GM18520 (cell line): ENCODE measurements at regions not wholly inside any gene's neighbourhood (a gene's known extent, or its start where the extent isn't known, plus 50 kb on each side); places are given as distances from the start of the nearest gene placed in this dataset.
"Not testable (repeated sequence)": the region's sequence is repeated elsewhere in the genome, so short reads cannot be mapped to it uniquely, and the experiment has no call there.

Source experiments
- ATAC-seq: cut with Tn5 transposase; IDR thresholded peaks from one replicate; pipeline ENCODE4 v1.9.1; 2021; ENCODE audit not compliant: unreplicated experiment

DNA sequence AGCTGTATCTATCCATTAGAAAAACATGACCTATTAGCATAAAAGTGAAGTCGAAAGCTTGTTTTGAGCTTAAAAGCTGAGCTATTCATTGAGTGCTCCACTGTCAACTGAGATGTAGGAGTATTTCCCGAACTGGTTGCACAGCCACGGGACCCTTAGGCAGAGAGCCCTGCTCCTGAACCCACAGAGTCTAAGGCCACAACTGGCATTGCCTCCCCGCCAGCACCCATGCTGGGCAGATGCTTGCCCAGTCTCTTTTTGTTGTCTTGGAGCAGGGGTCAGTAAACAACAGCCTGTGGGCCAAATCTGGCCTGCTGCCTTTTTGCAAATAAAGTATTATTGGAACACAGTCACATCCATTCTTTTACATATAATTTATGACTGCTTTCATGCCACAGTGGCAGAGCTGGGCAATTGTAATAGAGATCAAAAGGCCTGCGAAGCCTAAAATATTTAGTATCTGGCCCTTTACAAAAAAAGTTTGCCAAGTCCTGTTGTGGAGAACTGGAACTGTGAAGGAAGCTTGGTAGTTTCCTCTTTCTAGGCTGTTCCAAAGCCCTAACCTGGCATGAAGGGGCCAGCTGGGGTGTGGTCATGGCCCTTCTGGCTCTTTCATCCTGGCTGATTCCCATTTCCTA is 58.4 kb upstream of the WAPL start:
- ATAC-seq, result no peak

DNA sequence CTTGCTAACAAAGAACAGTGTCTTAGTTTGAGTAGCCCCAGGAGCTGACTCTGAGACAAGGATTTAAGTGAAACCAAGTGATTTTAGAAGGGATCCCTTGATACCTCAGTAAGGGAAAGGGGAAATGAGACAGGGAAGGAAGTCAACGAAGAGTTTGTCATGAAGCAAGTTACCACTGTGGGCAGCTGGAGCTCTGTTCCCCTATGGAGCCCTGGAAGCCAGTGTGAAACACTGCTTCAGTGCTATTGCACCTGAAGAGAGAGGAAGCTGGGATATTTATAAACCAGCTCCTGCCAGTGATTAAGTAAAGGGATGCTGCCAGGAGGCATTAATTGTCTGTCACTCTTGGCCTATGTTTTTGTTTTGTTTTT is 58.9 kb upstream of the WAPL start:
- no peak for ATAC-seq

DNA sequence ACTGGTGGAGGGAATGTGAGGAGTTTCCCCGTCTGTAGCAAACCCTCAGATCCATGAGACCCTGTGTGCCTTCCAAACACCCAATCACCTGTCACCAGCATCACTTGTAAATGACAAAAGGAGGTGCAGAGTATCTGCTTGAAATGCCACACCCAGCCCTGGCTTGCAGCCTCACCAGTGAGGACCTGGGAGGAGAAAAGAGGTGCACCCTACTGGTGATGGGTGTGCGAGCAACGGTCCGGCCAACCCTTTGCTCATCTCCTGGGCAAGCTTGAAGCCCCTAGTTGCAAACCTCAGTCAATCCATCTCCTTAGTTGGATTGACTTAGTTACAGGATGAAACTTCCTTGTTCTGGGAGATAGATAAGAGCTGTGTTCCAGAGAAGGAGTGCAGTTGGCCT is 62.4 kb upstream of the WAPL start:
- no peak for ATAC-seq

DNA sequence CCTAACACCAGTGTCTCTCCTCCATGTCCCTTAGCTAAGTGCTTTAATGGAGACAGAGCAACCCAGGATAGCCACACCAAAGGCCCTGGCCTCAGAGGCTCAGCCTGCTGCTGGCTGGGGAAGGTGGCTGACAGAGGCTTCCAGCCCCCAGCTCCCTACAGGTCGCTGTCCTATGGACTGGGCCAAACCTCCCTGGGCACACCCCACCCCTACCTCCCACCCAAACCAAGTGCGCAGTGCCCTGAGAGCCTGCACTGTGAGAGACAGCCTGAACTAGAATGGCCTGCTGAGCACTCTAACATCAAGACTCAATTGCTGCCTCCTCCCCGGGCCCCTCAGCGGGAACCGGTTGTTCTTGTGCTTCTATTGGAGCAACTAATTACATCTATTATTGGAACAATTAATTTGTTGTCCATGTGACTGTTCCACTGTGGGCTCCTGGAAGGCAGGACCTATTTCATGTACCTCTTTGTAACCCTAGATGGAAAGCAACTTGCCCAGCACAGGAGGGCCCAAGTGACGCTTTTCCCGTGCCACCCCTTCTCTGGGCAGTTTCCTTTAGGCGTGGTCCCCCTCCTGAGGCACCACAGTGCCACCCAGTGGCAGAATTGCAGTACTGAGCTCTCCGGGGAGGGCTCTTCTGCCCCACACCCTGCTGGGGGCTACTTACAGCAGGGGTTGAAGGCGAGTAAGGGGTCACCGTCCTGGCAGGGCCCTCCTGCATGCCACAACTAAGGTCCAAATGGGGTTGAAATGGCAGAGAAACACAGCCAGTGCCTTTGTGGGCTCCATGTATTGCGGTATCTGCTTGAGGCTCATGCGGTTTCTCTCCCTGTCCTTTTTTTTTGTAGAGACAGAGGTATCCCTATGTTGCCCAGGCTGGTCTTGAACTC is 63.7 kb upstream of the WAPL start:
- ATAC-seq, result peak; percentile 83

DNA sequence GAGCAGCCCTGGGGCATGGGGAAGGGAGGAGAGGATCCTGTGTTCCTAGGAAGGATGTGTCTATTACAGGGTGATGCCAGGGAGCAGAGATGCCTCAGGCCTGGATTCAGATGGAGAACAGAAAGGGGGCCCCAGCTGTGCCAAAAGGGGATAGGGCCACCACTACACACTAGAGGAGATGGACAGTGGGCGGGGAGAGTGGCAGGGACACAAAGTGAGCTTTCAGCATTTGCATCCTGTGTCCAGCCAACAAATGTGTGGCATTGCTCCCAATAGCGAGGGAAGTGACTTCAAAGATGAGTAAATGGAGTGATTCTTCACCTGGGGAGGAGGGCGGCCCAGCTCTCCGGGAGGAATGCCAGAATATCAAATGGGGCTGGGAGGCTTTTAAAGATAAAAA is 64.9 kb upstream of the WAPL start:
- ATAC-seq, result no peak

DNA sequence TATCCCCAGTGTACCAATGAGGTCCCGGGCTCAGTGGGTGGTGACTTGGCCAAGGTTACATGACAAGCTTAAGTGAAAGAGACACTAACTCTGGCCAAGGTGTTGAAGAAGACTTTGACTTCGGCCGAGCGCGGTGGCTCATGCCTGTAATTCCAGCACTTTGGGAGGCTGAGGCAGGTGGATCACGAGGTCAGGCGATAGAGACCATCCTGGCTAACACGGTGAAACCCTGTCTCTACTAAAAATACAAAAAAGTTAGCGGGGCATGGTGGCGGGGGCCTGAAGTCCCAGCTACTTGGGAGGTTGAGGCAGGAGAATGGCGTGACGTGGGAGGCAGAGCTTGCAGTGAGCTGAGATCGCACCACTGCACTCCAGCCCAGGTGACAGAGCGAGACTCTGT is 65.6 kb upstream of the OPN4 start:
- ATAC-seq, result not testable (repeated sequence)

DNA sequence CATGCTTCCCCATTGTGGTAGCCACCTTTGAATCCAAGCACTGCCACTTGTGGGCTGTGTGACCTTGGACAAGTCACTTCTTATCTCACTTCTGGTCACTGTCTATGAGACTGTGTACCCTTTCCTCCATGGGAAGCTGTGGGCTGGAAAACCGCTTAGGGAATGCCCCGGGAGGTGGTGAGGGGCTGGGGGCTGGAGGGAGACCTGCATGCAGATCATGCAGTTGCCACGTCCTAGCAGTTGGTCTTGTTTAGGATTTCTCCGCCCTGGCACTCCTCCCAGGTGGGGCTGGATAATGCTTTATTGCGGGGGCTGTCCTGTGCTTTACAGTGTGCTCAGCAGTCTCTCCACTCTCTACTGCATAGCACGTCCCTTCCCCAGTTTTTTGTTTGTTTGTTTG is 62.9 kb upstream of the OPN4 start:
- no peak for ATAC-seq

DNA sequence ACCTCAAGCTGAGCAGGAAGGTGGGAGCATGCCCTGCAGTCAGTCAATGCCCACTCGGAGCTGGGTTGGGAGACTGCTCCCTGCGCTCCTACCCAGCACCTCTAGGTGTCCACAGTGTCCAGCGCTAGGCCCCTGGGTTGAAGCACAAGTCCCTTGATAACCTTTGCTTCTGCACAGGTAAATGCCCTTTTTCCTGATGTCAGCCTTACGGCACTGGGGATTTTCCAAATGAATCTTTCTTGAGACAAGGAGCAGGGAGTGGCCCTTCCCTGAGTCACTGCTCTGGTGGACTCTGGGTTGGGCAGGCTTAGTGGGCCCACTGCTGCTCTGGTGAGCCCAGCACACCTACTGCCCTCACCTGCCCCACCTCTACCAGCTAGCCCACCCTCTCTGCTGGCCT is 61.9 kb upstream of the OPN4 start:
- no peak for ATAC-seq

DNA sequence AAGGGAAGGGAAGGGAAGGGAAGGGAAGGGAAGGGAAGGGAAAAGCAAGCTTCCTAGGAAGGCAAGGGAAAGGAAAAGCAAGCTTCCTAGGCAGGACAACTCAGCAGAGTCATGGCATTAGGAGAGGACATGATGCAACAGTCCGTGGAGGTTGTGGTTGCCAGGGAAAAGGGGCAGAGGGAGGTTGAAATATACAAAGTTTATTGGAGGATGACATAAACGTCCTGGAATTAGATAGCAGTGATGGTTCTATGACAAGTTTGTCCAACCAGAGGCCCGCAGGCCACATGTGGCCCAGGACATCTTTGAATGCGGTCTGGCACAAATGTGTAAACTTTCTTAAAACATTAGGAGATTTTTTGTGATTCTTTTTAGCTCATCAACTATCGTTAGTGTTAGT is 59.8 kb upstream of the OPN4 start:
- no peak for ATAC-seq

DNA sequence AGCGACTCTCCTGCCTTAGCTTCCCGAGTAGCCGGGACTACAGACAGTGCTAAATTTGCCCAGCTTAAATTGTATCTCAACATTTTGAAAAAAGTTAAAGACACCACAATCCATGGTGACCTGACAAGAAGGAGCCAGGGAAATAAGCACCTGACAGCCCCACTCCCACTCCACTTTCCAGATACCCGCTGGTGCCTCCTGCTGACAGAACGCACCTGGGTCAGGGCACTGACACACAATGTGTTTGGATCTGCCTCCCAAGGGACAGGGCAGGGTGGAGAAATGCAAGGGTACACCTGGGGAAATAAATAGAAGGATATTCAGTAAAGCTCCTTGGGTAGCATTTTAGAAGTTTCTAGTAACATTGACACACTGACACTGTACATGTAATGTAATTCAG is 58.9 kb upstream of the OPN4 start:
- ATAC-seq, result no peak

DNA sequence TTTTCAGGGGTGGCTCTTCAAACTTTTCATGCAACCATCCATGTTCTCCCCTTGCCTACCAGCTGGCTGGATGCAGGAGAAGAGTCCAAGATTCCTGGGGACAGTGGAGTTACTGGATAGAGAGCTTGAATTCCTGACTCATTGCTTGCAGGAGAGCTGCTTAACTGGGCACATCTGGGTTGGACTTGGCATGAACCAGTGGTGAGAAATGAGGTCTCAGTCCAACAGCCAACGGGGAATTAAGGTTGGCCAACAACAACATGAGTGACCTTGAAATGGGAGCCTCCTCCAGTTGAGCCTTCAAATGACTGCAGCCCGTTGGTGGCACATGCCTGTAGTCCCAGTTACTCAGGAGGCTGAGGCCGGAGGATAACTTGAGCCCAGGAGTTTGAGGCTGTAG is 58.1 kb upstream of the OPN4 start:
- ATAC-seq, result no peak

DNA sequence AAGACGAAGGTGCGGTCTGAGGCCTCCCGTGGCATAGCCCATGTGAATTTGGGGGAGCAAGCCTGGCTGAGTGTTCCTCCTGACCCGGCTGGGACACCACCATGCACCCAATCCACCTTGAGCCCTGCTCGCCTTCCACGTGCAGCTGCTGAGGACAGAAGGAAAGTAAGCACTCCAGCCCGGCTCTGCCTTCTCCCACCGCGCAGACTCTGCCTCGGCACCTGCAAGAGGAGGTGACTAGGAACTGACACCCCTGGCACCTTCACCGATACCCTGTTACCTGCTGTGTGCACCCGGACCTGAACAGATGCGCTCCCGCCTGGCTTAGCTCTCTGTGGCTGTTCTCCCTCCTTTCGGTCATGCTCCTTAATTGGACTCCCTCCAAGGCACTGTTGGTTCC is 57.0 kb upstream of the OPN4 start:
- ATAC-seq, result no peak

DNA sequence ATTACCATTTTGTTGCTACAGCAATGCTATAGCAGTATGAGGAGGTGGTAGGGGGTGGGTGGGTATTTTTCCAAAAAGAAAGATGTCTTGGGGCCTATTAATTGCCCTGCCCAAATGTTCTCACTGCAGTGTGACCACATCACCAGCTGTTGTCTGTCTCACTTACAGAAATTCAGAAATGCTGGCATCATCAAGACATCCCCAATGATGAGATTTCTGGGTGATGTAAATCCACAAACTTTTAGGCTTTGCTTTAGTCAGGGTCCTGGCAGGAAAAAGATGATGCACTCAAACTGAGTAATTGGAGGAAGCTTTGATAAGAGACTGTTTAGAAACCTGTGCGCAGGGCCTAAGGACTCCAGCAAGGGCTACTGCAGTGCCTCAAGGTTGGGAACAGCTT is 56.2 kb upstream of the OPN4 start:
- no peak for ATAC-seq

DNA sequence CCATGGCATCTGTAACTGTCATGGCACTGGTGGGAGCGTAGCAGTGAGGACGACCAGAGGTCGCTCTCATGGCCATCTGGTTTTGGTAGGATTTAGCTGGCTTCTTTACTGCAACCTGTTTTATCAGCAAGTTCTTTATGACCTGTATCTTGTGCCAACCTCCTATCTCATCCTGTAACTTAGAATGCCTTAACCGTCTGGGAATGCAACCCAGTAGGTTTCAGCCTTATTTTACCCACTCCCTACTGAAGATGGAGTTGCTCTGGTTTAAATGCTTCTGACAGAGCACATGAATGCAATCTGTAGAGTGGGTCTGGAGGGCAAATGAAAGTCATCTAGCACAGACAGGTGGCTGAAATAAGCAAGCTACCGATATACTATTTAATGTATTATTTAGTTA is 55.3 kb upstream of the OPN4 start:
- ATAC-seq, result no peak

DNA sequence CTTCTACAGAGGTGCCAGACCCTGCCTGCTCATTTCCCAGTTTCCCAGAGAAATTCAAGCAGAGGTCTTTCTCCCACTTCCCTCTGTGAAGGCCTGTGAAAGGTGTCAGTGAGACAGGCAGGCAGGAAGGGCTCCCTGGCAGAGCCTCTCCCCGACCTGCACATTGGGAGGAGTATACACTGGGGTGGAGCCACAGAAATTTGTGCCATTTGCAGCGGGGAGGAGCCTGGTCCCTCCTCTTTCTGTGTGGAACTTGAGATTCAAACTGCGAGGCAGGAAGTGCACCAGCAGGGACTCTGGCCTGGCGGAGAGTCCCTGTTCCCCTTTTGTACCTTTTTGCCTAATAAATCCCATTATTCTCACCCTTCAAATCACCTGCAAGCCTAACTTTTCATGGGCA is 54.6 kb upstream of the OPN4 start:
- ATAC-seq, result no peak

DNA sequence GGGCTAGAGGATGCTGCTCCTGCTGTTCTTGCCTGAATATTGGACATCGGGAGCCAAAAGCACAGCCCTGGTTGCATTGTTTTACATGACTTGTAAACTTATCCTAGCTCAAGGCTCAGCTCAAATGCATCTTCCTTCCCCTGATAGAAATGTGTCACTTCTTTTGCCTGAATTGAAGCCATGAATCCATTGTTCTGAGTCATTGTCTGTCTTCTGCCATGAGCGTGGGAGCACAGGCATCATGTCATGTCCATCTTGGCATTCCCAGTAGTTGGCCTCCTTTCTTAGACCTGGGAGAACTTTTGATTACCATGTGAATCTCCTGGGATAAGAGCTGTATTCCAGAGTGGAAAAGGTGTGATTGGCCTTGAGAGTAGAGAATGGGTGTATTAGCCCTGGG is 54.1 kb upstream of the OPN4 start:
- ATAC-seq, result no peak

DNA sequence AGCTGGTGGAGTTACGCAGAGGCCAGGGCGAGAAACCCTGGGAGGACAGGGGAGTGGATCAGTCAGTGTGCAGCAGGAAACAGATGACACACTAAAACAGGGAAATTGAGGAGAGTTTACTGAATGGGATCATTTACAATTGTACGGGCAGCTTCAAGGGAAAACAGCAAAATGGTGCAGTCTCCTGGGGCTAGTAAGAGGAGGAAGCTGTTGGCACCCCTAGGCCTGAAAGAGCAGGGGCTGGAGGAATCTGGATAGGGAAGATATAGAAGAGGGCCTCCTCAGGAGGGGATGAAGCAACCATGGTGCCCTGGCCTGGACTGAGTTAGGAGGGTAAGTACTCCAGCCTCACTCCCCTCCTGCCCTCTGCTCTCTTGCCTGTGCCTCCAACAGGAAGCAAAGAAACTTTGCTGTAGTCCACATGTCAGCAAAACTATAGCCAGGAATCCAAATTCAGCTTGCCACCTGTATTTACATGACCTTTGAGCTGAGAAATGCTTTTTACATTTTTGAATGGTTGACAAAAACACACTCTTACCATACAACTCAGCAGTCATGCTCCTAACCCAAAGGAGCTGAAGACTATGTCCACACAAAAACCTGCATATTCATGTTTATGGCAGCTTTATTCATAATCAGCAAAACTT is 52.3 kb upstream of the OPN4 start:
- ATAC-seq, result no peak

DNA sequence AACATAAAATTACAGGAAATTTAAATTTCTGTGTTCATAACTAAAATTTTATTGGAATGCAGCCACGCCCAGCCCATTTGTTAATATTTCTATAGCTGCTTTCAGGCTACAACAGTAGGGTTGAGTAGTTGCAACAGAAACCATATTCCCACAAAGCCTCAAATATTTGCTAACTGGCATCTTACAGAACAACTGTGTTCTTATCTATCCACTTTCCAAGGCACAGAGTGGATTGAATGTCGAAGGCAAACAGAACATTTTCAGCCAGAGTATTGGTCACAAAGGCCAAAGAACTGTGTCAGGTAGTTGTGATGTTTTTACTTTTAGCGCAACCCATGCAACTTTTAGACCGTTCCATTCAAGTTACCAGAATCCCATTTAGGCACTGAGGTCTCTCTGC is 51.1 kb upstream of the OPN4 start:
- no peak for ATAC-seq
